Astrocyte (in vitro differentiated cells and primary cell): ENCODE measurements at regions not wholly inside any gene's neighbourhood (a gene's known extent, or its start where the extent isn't known, plus 50 kb on each side); places are given as distances from the start of the nearest gene placed in this dataset.

Experiments
- DNase-seq: peaks from one replicate; pipeline ENCODE4 v3.0.0-alpha.2; 2010; ENCODE audit warnings: low read depth
- FAIRE-seq: peaks from 2 replicates; lab custom pipeline; 2011; peaks lifted over from hg19 to GRCh38; lab: Jason Lieb, UNC
- H2AFZ ChIP-seq: 2 replicates; pipeline ENCODE4 v1.6.0; 2012; ENCODE audit warnings: low read depth, low read length, inconsistent platforms
- H3K27ac ChIP-seq: 2 replicates; pipeline ENCODE4 v1.5.1; 2011; ENCODE audit warnings: low read depth, low read length, inconsistent platforms
- H3K27me3 ChIP-seq: 2 replicates; pipeline ENCODE4 v1.6.0; 2011; ENCODE audit warnings: low read length, inconsistent platforms; ENCODE audit not compliant: insufficient read depth
- H3K36me3 ChIP-seq: 2 replicates; pipeline ENCODE4 v1.5.1; 2011; ENCODE audit warnings: low read length, inconsistent platforms; ENCODE audit not compliant: insufficient read depth
- H3K4me1 ChIP-seq: 2 replicates; pipeline ENCODE4 v1.5.1; 2011; ENCODE audit warnings: low read length, inconsistent platforms; ENCODE audit not compliant: insufficient read depth
- H3K4me2 ChIP-seq: 2 replicates; pipeline ENCODE4 v1.6.0; 2012; ENCODE audit warnings: low read length, inconsistent platforms
- H3K4me3 ChIP-seq: 2 replicates; pipeline ENCODE4 v1.5.1; 2011; ENCODE audit warnings: low read depth, mild to moderate bottlenecking, low read length, inconsistent platforms; ENCODE audit not compliant: insufficient read depth
- H3K79me2 ChIP-seq: 2 replicates; pipeline ENCODE4 v1.6.0; 2012; ENCODE audit warnings: mild to moderate bottlenecking, low read length, inconsistent platforms; ENCODE audit not compliant: insufficient read depth
- H3K9ac ChIP-seq: 2 replicates; pipeline ENCODE4 v1.6.0; 2012; ENCODE audit warnings: mild to moderate bottlenecking, low read length, inconsistent platforms
- H3K9me3 ChIP-seq: 2 replicates; pipeline ENCODE4 v1.5.1; 2012; ENCODE audit warnings: low read depth, mild to moderate bottlenecking, low read length, inconsistent platforms; ENCODE audit not compliant: insufficient read depth
- H4K20me1 ChIP-seq: 2 replicates; pipeline ENCODE4 v1.6.0; 2012; ENCODE audit warnings: low read length, inconsistent platforms; ENCODE audit not compliant: insufficient read depth
- H3K27ac Mint-ChIP-seq: one replicate; pipeline ENCODE4 v1.8.0; 2021; ENCODE audit warnings: mild to moderate bottlenecking, mixed read lengths; ENCODE audit not compliant: unreplicated experiment
- H3K27me3 Mint-ChIP-seq: one replicate; pipeline ENCODE4 v1.8.0; 2021; ENCODE audit warnings: low read depth, mixed read lengths; ENCODE audit not compliant: unreplicated experiment
- H3K36me3 Mint-ChIP-seq: one replicate; pipeline ENCODE4 v1.8.0; 2021; ENCODE audit warnings: low read depth, mixed read lengths; ENCODE audit not compliant: unreplicated experiment
- H3K4me1 Mint-ChIP-seq: one replicate; pipeline ENCODE4 v1.8.0; 2021; ENCODE audit warnings: low read depth, mixed read lengths; ENCODE audit not compliant: unreplicated experiment
- H3K4me3 Mint-ChIP-seq: one replicate; pipeline ENCODE4 v1.8.0; 2021; ENCODE audit warnings: mild to moderate bottlenecking, moderate library complexity, mixed read lengths; ENCODE audit not compliant: unreplicated experiment
- H3K9me3 Mint-ChIP-seq: one replicate; pipeline ENCODE4 v1.8.0; 2021; ENCODE audit warnings: mild to moderate bottlenecking, mixed read lengths; ENCODE audit not compliant: unreplicated experiment
- CTCF ChIP-seq: IDR thresholded peaks from 2 replicates; pipeline ENCODE4 v1.5.1; 2011; ENCODE audit warnings: low read depth, mild to moderate bottlenecking, inconsistent platforms, low read length, moderate library complexity; ENCODE audit not compliant: insufficient read depth
- EZH2 ChIP-seq: IDR thresholded peaks from 2 replicates; pipeline ENCODE4 v1.6.1; 2012; ENCODE audit warnings: mild to moderate bottlenecking, low read length, inconsistent platforms; ENCODE audit not compliant: insufficient read depth

GRCh38 chr5:2996687-2997086, 245.2 kb upstream of the IRX2 start:
- Mint-ChIP-seq H3K27ac (no peak overlapping the region), H3K9me3 (peaks cover 8% of the 10 kb centered on the region), H3K27me3 (peaks cover 16% of the 10 kb centered on the region), H3K36me3 (no peaks in the 10 kb centered on the region), H3K4me1 (peaks cover 21% of the 10 kb centered on the region), H3K4me3 (no peak overlapping the region)
- DNase-seq (no peak), FAIRE-seq (no peak)
- Histone ChIP-seq H3K9ac (no peak overlapping the region), H3K36me3 (no peaks in the 10 kb centered on the region), H3K27me3 (no peaks in the 10 kb centered on the region), H3K4me2 (no peak overlapping the region), H3K9me3 (peaks cover 8% of the 10 kb centered on the region), H3K4me3 (no peak overlapping the region), H3K4me1 (no peaks in the 10 kb centered on the region), H4K20me1 (no peaks in the 10 kb centered on the region), H2AFZ (no peak overlapping the region), H3K79me2 (no peaks in the 10 kb centered on the region), H3K27ac (no peak overlapping the region)
- TF ChIP-seq CTCF, result no peak
- no peak for TF ChIP-seq EZH2

- no peaks in the 10 kb centered on the region for H3K27me3 ChIP-seq
- H3K9me3 ChIP-seq, result peaks cover 5% of the 10 kb centered on the region
- peak overlapping the region; percentile 11 for H3K4me2 ChIP-seq
- H2AFZ ChIP-seq, result no peak overlapping the region
- no peak overlapping the region for H3K4me3 ChIP-seq
- no peaks in the 10 kb centered on the region for H3K36me3 ChIP-seq
- Mint-ChIP-seq H3K9me3 (peaks cover 8% of the 10 kb centered on the region), H3K27ac (peak overlapping the region; percentile 75), H3K4me1 (peaks cover 21% of the 10 kb centered on the region), H3K36me3 (no peaks in the 10 kb centered on the region), H3K4me3 (no peak overlapping the region), H3K27me3 (peaks cover 16% of the 10 kb centered on the region)
- no peaks in the 10 kb centered on the region for H3K79me2 ChIP-seq
- H3K4me1 ChIP-seq, result no peaks in the 10 kb centered on the region
- H3K9ac ChIP-seq, result no peak overlapping the region
- DNase-seq (peak; percentile 49), FAIRE-seq (no peak)
- no peaks in the 10 kb centered on the region for H4K20me1 ChIP-seq
- TF ChIP-seq EZH2, result no peak
- TF ChIP-seq CTCF, result no peak
- H3K27ac ChIP-seq, result no peak overlapping the region
Measured at GRCh38 chr5:2996248-2996647, 244.8 kb upstream of the IRX2 start.

- H3K9me3 Mint-ChIP-seq, result peaks cover 6% of the 10 kb centered on the region
- Histone ChIP-seq H3K9ac (no peak overlapping the region), H3K79me2 (no peaks in the 10 kb centered on the region), H3K9me3 (peaks cover 3% of the 10 kb centered on the region), H3K4me1 (no peaks in the 10 kb centered on the region), H3K27ac (no peak overlapping the region), H3K36me3 (no peaks in the 10 kb centered on the region), H2AFZ (no peak overlapping the region), H3K4me2 (peak overlapping the region; percentile 11), H3K4me3 (no peak overlapping the region), H4K20me1 (no peaks in the 10 kb centered on the region), H3K27me3 (no peaks in the 10 kb centered on the region)
- TF ChIP-seq EZH2 (no peak), CTCF (no peak)
- peak overlapping the region; percentile 75 for H3K27ac Mint-ChIP-seq
- FAIRE-seq, result no peak
- no peak overlapping the region for H3K4me3 Mint-ChIP-seq
- peaks cover 16% of the 10 kb centered on the region for H3K27me3 Mint-ChIP-seq
- no peaks in the 10 kb centered on the region for H3K36me3 Mint-ChIP-seq
- DNase-seq, result no peak
- H3K4me1 Mint-ChIP-seq, result peaks cover 21% of the 10 kb centered on the region
Measured at GRCh38 chr5:2995667-2996066, 244.2 kb upstream of the IRX2 start.
